GM19193 (cell line): ENCODE measurements at regions not wholly inside any gene's neighbourhood (a gene's known extent, or its start where the extent isn't known, plus 50 kb on each side); places are given as distances from the start of the nearest gene placed in this dataset.

Experiments
- POLR2A ChIP-seq: IDR thresholded peaks from 4 replicates; pipeline ENCODE4 v1.6.1; 2011; ENCODE audit not compliant: insufficient read depth, insufficient read length; ENCODE audit errors: extremely low read depth

GRCh38 chr2:44850016-44850415 is 91.5 kb upstream of the SIX3 start:
- TF ChIP-seq POLR2A: no peak

- TF ChIP-seq POLR2A: no peak
Observed at GRCh38 chr2:44851518-44851917, 90.0 kb upstream of the SIX3 start.

DNA sequence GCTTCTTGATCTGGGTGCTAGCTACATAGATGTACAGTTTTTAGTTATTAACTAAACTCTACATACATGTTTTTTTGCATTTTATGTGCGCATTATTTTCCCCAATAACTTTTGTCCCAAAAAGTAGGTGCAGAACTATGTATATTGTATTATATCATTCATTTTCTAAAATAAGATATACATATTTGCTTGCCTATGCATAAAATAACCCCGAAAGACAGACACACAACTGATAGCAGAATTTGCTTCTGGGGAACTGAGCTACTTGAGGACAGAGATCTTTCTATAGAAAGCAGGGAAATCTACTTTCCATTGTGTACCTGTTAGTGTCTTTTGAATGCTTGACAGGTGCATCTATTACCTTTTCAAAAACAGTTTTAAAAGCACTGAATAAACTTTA is 88.9 kb upstream of the SIX3 start:
- no peak for TF ChIP-seq POLR2A

- no peak for TF ChIP-seq POLR2A
Observed at GRCh38 chr2:44859337-44859736, 82.2 kb upstream of the SIX3 start.

DNA sequence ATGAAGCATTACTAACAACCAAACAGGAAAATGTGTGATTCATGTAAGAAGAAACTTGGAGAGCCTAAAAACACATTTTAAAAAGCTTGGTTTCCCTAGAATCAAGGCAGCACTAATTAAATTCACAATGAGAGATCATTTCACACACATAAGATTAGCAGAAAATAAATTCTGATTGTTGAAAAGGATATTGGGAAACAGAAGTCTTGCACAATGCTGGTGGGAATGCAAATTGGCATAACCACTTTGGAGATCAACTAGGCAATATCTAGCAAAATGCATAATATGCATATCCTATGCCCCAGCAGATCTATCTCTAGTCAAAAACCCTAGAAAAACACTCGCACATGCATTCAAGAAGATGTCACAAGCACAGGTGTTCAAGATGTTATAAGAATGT is 75.3 kb upstream of the SIX3 start:
- no peak for TF ChIP-seq POLR2A

- TF ChIP-seq POLR2A: no peak
Observed at GRCh38 chr2:44869761-44870160, 71.7 kb upstream of the SIX3 start.

- TF ChIP-seq POLR2A: no peak
Observed at GRCh38 chr2:44877417-44877816, 64.1 kb upstream of the SIX3 start.

- TF ChIP-seq POLR2A: no peak
Observed at GRCh38 chr2:44879269-44880124, 62.0 kb upstream of the SIX3 start.

- TF ChIP-seq POLR2A: no peak
Observed at GRCh38 chr2:44880125-44880483, 61.4 kb upstream of the SIX3 start.

GRCh38 chr2:44881856-44882255 is 59.6 kb upstream of the SIX3 start:
- no peak for TF ChIP-seq POLR2A

GRCh38 chr2:44883356-44883755 is 58.1 kb upstream of the SIX3 start:
- TF ChIP-seq POLR2A: no peak

- TF ChIP-seq POLR2A: no peak
Observed at GRCh38 chr2:44884231-44884630, 57.3 kb upstream of the SIX3 start.

GRCh38 chr2:44884677-44885076 is 56.8 kb upstream of the SIX3 start:
- no peak for TF ChIP-seq POLR2A

DNA sequence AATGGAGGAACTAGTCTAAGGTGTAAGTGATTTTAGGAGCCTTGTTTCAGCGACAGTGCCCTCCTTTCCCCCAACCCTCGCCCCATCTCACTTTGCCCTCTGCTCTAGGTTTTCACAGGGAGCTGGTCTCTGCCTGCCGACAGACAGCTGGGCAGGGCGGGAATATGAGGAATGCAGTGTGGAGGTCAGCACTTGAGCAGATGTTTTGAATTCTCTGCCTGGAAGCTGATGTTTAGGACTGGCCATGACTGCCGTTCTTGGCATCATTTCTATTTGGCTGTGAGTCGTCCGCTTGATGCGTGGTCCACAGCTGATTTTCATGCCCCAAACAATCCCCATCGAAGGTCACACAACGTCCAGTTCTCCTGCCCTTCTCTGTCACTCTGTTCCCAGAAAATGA is 55.1 kb upstream of the SIX3 start:
- no peak for TF ChIP-seq POLR2A

- TF ChIP-seq POLR2A: no peak
Observed at GRCh38 chr2:44889096-44889495, 52.4 kb upstream of the SIX3 start.
